ENCODE measurements at regions not wholly inside any gene's neighbourhood (a gene's known extent, or its start where the extent isn't known, plus 50 kb on each side); places are given as distances from the start of the nearest gene placed in this dataset.

DNA sequence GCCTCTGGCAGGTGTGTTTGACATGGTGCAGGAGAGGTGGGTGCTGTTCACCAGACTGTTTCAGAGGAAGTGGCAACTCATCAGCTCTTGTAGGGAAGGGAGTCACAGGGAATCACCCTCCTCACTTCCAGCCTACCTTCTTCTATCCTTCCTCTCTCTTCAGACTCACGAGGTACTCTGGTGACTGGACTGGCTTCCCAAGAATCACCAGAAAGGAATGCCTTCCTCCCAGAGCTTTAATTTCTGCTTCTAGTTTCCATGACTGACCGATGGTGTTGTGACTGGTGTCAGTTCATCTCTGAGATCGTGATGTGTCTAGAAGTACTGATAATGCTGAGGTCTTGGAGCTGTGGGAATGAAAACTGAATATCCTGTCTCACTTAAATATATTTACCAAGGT lies 247.3 kb downstream of the KCTD12 start:
- Histone ChIP-seq H3K27me3 (ENCODE audit: insufficient read depth, low read length, poor library complexity, severe bottlenecking) (no peaks in the 10 kb centered on the region), H3K4me1 (ENCODE audit: insufficient read depth, low read length) (no peaks in the 10 kb centered on the region), H3K4me3 (ENCODE audit: low read length) (no peak overlapping the region), H3K27ac (ENCODE audit: low read depth, low read length) (no peak overlapping the region), H3K36me3 (ENCODE audit: insufficient read depth, low read length) (no peaks in the 10 kb centered on the region), H3K9me3 (ENCODE audit: low read length) (no peaks in the 10 kb centered on the region)
- DNase-seq: no peak
- Mint-ChIP-seq H3K4me1 (no peaks in the 10 kb centered on the region), H3K9me3 (peaks cover 0 to 3% (median 0%) of the 10 kb centered on the region in 5 donors), H3K4me3 (no peak overlapping the region), H3K36me3 (no peaks in the 10 kb centered on the region), H3K27ac (no peak overlapping the region), H3K27me3 (peaks cover 0 to 3% of the 10 kb centered on the region in 2 donors)
- ChIA-PET CTCF (no interaction called here), POLR2A (no interaction called here)

DNA sequence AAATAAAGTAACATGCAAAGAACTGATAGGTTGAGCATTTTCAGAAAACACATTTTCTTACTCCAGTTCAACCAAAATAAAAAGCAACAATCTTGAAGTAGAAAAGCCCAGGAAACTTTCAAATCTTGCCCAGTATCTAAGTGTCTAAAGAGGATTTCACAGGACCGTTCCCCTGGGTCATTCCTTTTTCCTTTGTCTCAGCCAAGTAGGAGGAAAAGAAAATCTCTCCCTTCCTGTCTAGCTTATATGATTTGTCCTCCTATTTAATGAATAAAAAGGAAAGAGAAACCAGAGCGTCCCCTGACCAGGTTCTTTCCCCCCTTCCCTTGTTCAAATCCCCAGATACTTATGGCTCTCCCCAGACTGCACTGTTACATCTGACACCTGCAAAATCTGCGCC lies 248.0 kb downstream of the KCTD12 start:
- Mint-ChIP-seq H3K36me3 (no peaks in the 10 kb centered on the region), H3K27me3 (peaks cover 0 to 3% of the 10 kb centered on the region in 2 donors), H3K9me3 (peaks cover 0 to 3% (median 0%) of the 10 kb centered on the region in 5 donors), H3K27ac (no peak overlapping the region), H3K4me1 (no peaks in the 10 kb centered on the region), H3K4me3 (no peak overlapping the region)
- DNase-seq: no peak
- Histone ChIP-seq H3K9me3 (ENCODE audit: low read length) (no peaks in the 10 kb centered on the region), H3K27ac (ENCODE audit: low read depth, low read length) (no peak overlapping the region), H3K36me3 (ENCODE audit: insufficient read depth, low read length) (no peaks in the 10 kb centered on the region), H3K4me1 (ENCODE audit: insufficient read depth, low read length) (no peaks in the 10 kb centered on the region), H3K4me3 (ENCODE audit: low read length) (no peak overlapping the region), H3K27me3 (ENCODE audit: insufficient read depth, low read length, poor library complexity, severe bottlenecking) (no peaks in the 10 kb centered on the region)
- CTCF ChIA-PET: no interaction called here
- POLR2A ChIA-PET: no interaction called here

GRCh38 chr13:76637641-76638141 lies 248.5 kb downstream of the KCTD12 start:
- Histone ChIP-seq H3K4me3 (ENCODE audit: low read length) (no peak overlapping the region), H3K27me3 (ENCODE audit: insufficient read depth, low read length, poor library complexity, severe bottlenecking) (no peaks in the 10 kb centered on the region), H3K27ac (ENCODE audit: low read depth, low read length) (no peak overlapping the region), H3K9me3 (ENCODE audit: low read length) (no peaks in the 10 kb centered on the region), H3K4me1 (ENCODE audit: insufficient read depth, low read length) (no peaks in the 10 kb centered on the region), H3K36me3 (ENCODE audit: insufficient read depth, low read length) (no peaks in the 10 kb centered on the region)
- H3K9me3 Mint-ChIP-seq: peaks cover 0 to 5% (median 0%) of the 10 kb centered on the region in 5 donors
- ChIA-PET POLR2A (no interaction called here), CTCF (no interaction called here)
- H3K27me3 Mint-ChIP-seq: peaks cover 0 to 3% of the 10 kb centered on the region in 2 donors
- no peak overlapping the region for H3K27ac Mint-ChIP-seq
- no peak overlapping the region for H3K4me3 Mint-ChIP-seq
- no peak for DNase-seq
- H3K4me1 Mint-ChIP-seq: no peaks in the 10 kb centered on the region
- no peaks in the 10 kb centered on the region for H3K36me3 Mint-ChIP-seq

- Mint-ChIP-seq H3K4me3 (no peak overlapping the region), H3K27me3 (peaks cover 0 to 3% of the 10 kb centered on the region in 2 donors), H3K36me3 (no peaks in the 10 kb centered on the region), H3K27ac (no peak overlapping the region), H3K9me3 (peaks cover 0 to 5% (median 0%) of the 10 kb centered on the region in 5 donors), H3K4me1 (no peaks in the 10 kb centered on the region)
- Histone ChIP-seq H3K4me3 (ENCODE audit: low read length) (no peak overlapping the region), H3K36me3 (ENCODE audit: insufficient read depth, low read length) (no peaks in the 10 kb centered on the region), H3K4me1 (ENCODE audit: insufficient read depth, low read length) (no peaks in the 10 kb centered on the region), H3K27ac (ENCODE audit: low read depth, low read length) (no peak overlapping the region), H3K27me3 (ENCODE audit: insufficient read depth, low read length, poor library complexity, severe bottlenecking) (no peaks in the 10 kb centered on the region), H3K9me3 (ENCODE audit: low read length) (no peaks in the 10 kb centered on the region)
- ChIA-PET POLR2A (no interaction called here), CTCF (no interaction called here)
- no peak for DNase-seq
Measured at GRCh38 chr13:76636829-76637228, 249.4 kb downstream of the KCTD12 start.

- H3K27me3 Mint-ChIP-seq: peaks cover 0 to 3% of the 10 kb centered on the region in 2 donors
- H3K36me3 Mint-ChIP-seq: no peaks in the 10 kb centered on the region
- Histone ChIP-seq H3K27me3 (ENCODE audit: insufficient read depth, low read length, poor library complexity, severe bottlenecking) (no peaks in the 10 kb centered on the region), H3K4me1 (ENCODE audit: insufficient read depth, low read length) (no peaks in the 10 kb centered on the region), H3K36me3 (ENCODE audit: insufficient read depth, low read length) (no peaks in the 10 kb centered on the region), H3K4me3 (ENCODE audit: low read length) (no peak overlapping the region), H3K27ac (ENCODE audit: low read depth, low read length) (no peak overlapping the region), H3K9me3 (ENCODE audit: low read length) (no peaks in the 10 kb centered on the region)
- H3K4me1 Mint-ChIP-seq: no peaks in the 10 kb centered on the region
- no peak overlapping the region for H3K27ac Mint-ChIP-seq
- no peak overlapping the region for H3K4me3 Mint-ChIP-seq
- CTCF ChIA-PET: no interaction called here
- POLR2A ChIA-PET: no interaction called here
- H3K9me3 Mint-ChIP-seq: peaks cover 0 to 5% (median 0%) of the 10 kb centered on the region in 5 donors
- DNase-seq: no peak
Measured at GRCh38 chr13:76635232-76636230, 250.7 kb downstream of the KCTD12 start.

DNA sequence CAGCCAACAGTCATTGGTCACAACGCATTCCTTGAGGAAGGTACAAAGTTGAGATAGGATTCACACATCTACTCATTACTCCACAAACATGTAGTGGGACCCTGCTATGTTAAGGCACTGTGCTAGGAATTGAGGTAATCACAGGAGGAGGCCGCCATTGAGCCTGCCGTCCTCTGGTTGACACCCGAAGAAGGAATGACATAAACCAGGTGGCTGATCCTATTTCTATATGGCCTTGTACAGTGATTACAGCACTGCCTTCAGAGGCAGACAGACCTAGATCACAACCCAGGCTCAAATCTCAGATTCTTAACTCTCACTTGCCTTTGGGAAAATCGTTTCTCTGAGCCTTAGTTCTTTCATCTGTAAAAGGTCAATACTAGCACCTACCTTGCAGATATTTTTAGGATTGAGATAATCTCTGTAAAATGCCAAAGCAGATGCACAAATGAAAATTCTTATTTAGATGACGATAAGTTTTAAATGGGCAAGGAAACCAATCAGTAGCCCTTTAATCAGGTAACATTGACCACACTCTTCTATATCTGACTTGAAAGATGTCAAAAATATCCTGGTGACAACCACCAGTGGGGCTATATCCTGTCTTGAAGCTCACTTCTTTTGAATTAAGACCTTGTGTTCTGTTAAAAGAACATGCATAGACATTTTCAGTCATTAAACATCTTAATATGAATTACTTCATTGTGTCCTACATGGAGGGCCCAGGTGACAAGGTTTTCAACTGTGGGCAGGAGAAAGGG lies 251.6 kb downstream of the KCTD12 start:
- Histone ChIP-seq H3K4me1 (ENCODE audit: insufficient read depth, low read length) (no peaks in the 10 kb centered on the region), H3K36me3 (ENCODE audit: insufficient read depth, low read length) (no peaks in the 10 kb centered on the region), H3K4me3 (ENCODE audit: low read length) (no peak overlapping the region), H3K27me3 (ENCODE audit: insufficient read depth, low read length, poor library complexity, severe bottlenecking) (no peaks in the 10 kb centered on the region), H3K9me3 (ENCODE audit: low read length) (no peaks in the 10 kb centered on the region), H3K27ac (ENCODE audit: low read depth, low read length) (no peak overlapping the region)
- ChIA-PET POLR2A (no interaction called here), CTCF (no interaction called here)
- Mint-ChIP-seq H3K27me3 (peaks cover 0 to 3% of the 10 kb centered on the region in 2 donors), H3K27ac (no peak overlapping the region), H3K36me3 (no peaks in the 10 kb centered on the region), H3K9me3 (peaks cover 0 to 5% (median 0%) of the 10 kb centered on the region in 5 donors), H3K4me3 (no peak overlapping the region), H3K4me1 (no peaks in the 10 kb centered on the region)
- DNase-seq: no peak

DNA sequence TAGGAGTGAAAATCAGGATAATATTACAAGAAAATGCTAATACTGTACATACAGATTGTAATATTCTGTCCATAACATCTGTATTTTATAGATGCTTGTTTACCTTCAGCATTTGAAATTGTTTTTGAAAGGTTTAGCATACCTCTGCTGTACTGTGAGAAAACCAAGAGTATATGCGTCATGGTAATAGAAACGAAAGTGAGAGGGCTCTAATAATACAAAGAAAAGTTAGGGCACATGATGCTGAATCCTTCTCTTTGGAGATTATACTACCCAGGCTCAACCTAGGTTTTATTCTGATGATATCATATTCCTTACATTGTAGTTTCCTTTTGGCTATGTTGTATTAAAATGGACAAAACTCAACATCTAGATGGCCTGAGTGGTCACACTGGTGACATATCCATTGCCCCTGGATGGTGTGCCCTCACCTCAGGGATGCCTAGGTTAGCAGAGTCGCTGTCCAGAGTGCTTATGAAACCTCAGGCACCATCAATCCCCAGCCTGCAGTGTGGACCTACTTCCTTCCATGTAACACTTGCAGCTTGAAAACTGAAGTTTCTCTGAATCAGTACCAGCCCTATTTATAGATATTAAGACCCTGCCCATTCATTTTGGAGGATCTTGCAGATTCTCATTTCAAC lies 253.7 kb downstream of the KCTD12 start:
- no peak for DNase-seq
- H3K4me3 Mint-ChIP-seq: no peak overlapping the region
- H3K9me3 Mint-ChIP-seq: peaks cover 0 to 7% (median 3%) of the 10 kb centered on the region in 5 donors
- no peaks in the 10 kb centered on the region for H3K27me3 ChIP-seq (ENCODE audit: insufficient read depth, low read length, poor library complexity, severe bottlenecking)
- no peaks in the 10 kb centered on the region for H3K27me3 Mint-ChIP-seq
- no peaks in the 10 kb centered on the region for H3K36me3 ChIP-seq (ENCODE audit: insufficient read depth, low read length)
- no peaks in the 10 kb centered on the region for H3K4me1 ChIP-seq (ENCODE audit: insufficient read depth, low read length)
- POLR2A ChIA-PET: no interaction called here
- no peak overlapping the region for H3K27ac ChIP-seq (ENCODE audit: low read depth, low read length)
- H3K9me3 ChIP-seq (ENCODE audit: low read length): no peaks in the 10 kb centered on the region
- no peak overlapping the region for H3K4me3 ChIP-seq (ENCODE audit: low read length)
- CTCF ChIA-PET: no interaction called here
- no peaks in the 10 kb centered on the region for H3K36me3 Mint-ChIP-seq
- H3K4me1 Mint-ChIP-seq: no peaks in the 10 kb centered on the region
- no peak overlapping the region for H3K27ac Mint-ChIP-seq

Measured in CD8-positive, alpha-beta memory T cell (primary cell).